Hepatocyte (in vitro differentiated cells): ENCODE measurements at regions not wholly inside any gene's neighbourhood (a gene's known extent, or its start where the extent isn't known, plus 50 kb on each side); places are given as distances from the start of the nearest gene placed in this dataset.

ENCODE experiments used
- DNase-seq: peaks from one replicate; pipeline ENCODE4 v3.0.0-alpha.2; 2016; ENCODE audit warnings: low spot score
- H2AFZ ChIP-seq: fragments of 200-600 bp; sonication (generic); 2 replicates; pipeline ENCODE4 v1.6.0; 2016; ENCODE audit warnings: antibody characterized with exemption, mild to moderate bottlenecking
- H3K27ac ChIP-seq: fragments of 200-600 bp; sonication (generic); 2 replicates; pipeline ENCODE4 v1.5.1; 2016; ENCODE audit warnings: mild to moderate bottlenecking
- H3K27me3 ChIP-seq: fragments of 200-600 bp; sonication (generic); 2 replicates; pipeline ENCODE4 v1.6.1; 2016
- H3K36me3 ChIP-seq: fragments of 200-600 bp; sonication (generic); replicated peaks from 2 replicates; pipeline ENCODE4 v1.5.1; 2016; ENCODE audit warnings: low read depth; ENCODE audit not compliant: insufficient read depth
- H3K4me1 ChIP-seq: fragments of 200-600 bp; sonication (generic); 2 replicates; pipeline ENCODE4 v1.5.1; 2016; ENCODE audit warnings: mild to moderate bottlenecking, moderate library complexity; ENCODE audit not compliant: insufficient read depth
- H3K4me2 ChIP-seq: fragments of 200-600 bp; sonication (generic); 2 replicates; pipeline ENCODE4 v1.6.0; 2016
- H3K4me3 ChIP-seq: fragments of 200-600 bp; sonication (generic); 2 replicates; pipeline ENCODE4 v1.5.1; 2016; ENCODE audit warnings: mild to moderate bottlenecking
- H3K79me2 ChIP-seq: fragments of 200-600 bp; sonication (generic); 2 replicates; pipeline ENCODE4 v1.6.0; 2017; ENCODE audit warnings: mild to moderate bottlenecking
- H3K9me2 ChIP-seq: fragments of 200-600 bp; sonication (generic); replicated peaks from 2 replicates; pipeline ENCODE4 v1.6.0; 2017; ENCODE audit warnings: mild to moderate bottlenecking; ENCODE audit not compliant: insufficient read depth
- H3K9me3 ChIP-seq: fragments of 200-600 bp; sonication (generic); 2 replicates; pipeline ENCODE4 v1.5.1; 2016; ENCODE audit warnings: low read depth, mild to moderate bottlenecking
- H4K20me1 ChIP-seq: fragments of 200-600 bp; sonication (generic); 2 replicates; pipeline ENCODE4 v1.6.0; 2016; ENCODE audit warnings: mild to moderate bottlenecking; ENCODE audit not compliant: insufficient read depth, poor library complexity, severe bottlenecking
- EZH2 ChIP-seq: fragments of 200-600 bp; sonication (generic); IDR thresholded peaks from 2 replicates; pipeline ENCODE4 v1.6.1; 2016; ENCODE audit warnings: antibody characterized with exemption, mild to moderate bottlenecking, borderline replicate concordance
- EZH2phosphoT487 ChIP-seq: fragments of 200-600 bp; sonication (generic); IDR thresholded peaks from one replicate; pipeline ENCODE4 v1.6.1; 2018; ENCODE audit warnings: antibody characterized with exemption, mild to moderate bottlenecking, low read depth, moderate library complexity; ENCODE audit not compliant: unreplicated experiment, severe bottlenecking
- WGBS: methylation state at CpG from one replicate; pipeline ENCODE4 v1.1.6; 2016; ENCODE audit warnings: low lambda C conversion rate; ENCODE audit errors: missing lambda C conversion rate; 5-methylcytosine and 5-hydroxymethylcytosine counted together
- TF ChIP-seq, protein P1 (sequence below): fragments of 200-600 bp; sonication (generic); IDR thresholded peaks from 2 replicates; pipeline ENCODE4 v1.5.1; 2016; ENCODE audit warnings: antibody characterized with exemption, mild to moderate bottlenecking; ENCODE audit not compliant: poor library complexity

- Histone ChIP-seq H2AFZ (no peak overlapping the region), H3K36me3 (no peaks in the 10 kb centered on the region), H3K27me3 (no peaks in the 10 kb centered on the region), H3K4me2 (peak overlapping the region; percentile 52), H3K9me3 (no peaks in the 10 kb centered on the region), H4K20me1 (no peaks in the 10 kb centered on the region), H3K4me1 (no peaks in the 10 kb centered on the region), H3K79me2 (no peaks in the 10 kb centered on the region), H3K9me2 (no peaks in the 10 kb centered on the region), H3K27ac (no peak overlapping the region), H3K4me3 (no peak overlapping the region)
- DNase-seq: peak; percentile 8
- TF ChIP-seq EZH2 (no peak), EZH2phosphoT487 (no peak)
- TF ChIP-seq, protein P1, sequence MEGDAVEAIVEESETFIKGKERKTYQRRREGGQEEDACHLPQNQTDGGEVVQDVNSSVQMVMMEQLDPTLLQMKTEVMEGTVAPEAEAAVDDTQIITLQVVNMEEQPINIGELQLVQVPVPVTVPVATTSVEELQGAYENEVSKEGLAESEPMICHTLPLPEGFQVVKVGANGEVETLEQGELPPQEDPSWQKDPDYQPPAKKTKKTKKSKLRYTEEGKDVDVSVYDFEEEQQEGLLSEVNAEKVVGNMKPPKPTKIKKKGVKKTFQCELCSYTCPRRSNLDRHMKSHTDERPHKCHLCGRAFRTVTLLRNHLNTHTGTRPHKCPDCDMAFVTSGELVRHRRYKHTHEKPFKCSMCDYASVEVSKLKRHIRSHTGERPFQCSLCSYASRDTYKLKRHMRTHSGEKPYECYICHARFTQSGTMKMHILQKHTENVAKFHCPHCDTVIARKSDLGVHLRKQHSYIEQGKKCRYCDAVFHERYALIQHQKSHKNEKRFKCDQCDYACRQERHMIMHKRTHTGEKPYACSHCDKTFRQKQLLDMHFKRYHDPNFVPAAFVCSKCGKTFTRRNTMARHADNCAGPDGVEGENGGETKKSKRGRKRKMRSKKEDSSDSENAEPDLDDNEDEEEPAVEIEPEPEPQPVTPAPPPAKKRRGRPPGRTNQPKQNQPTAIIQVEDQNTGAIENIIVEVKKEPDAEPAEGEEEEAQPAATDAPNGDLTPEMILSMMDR: no peak
- WGBS: 34% methylated on average over 4 of the region's 4 CpGs
Observed at GRCh38 chr9:25442526-25442925, 235.7 kb downstream of the TUSC1 start.

DNA sequence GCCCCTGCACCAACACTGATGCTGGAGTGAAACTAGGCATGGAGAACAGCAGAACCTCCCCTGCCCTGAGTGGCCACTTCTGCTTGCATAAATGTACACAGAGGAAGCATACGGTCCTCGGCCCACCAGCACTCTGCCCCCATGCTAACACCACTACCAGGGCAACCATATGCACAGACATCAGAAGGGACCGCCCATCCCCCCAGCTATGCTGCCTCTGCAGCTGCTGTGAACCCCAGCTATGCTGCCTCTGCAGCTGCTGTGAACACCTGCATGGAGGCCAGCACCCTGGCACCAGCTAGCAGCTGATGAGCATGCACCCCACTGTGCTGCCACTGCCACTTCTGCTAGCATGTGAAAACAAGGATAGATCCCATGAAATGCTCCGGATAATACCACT is 250.3 kb downstream of the TUSC1 start:
- H2AFZ ChIP-seq: no peak overlapping the region
- H3K9me3 ChIP-seq: no peaks in the 10 kb centered on the region
- H3K36me3 ChIP-seq: no peaks in the 10 kb centered on the region
- H3K79me2 ChIP-seq: no peaks in the 10 kb centered on the region
- TF ChIP-seq, protein P1: no peak
- TF ChIP-seq EZH2: no peak
- no peak for TF ChIP-seq EZH2phosphoT487
- H3K4me1 ChIP-seq: no peaks in the 10 kb centered on the region
- no peak overlapping the region for H3K4me2 ChIP-seq
- no peak for DNase-seq
- H4K20me1 ChIP-seq: no peaks in the 10 kb centered on the region
- H3K27me3 ChIP-seq: no peaks in the 10 kb centered on the region
- no peak overlapping the region for H3K27ac ChIP-seq
- 92% methylated on average over 4 of the region's 4 CpGs for WGBS
- H3K4me3 ChIP-seq: no peak overlapping the region
- no peaks in the 10 kb centered on the region for H3K9me2 ChIP-seq

- Histone ChIP-seq H3K4me1 (no peaks in the 10 kb centered on the region), H3K4me3 (no peak overlapping the region), H3K36me3 (no peaks in the 10 kb centered on the region), H3K27ac (no peak overlapping the region), H3K4me2 (no peak overlapping the region), H3K9me2 (no peaks in the 10 kb centered on the region), H4K20me1 (no peaks in the 10 kb centered on the region), H2AFZ (no peak overlapping the region), H3K27me3 (no peaks in the 10 kb centered on the region), H3K79me2 (no peaks in the 10 kb centered on the region), H3K9me3 (no peaks in the 10 kb centered on the region)
- DNase-seq: no peak
- TF ChIP-seq EZH2: no peak
- no peak for TF ChIP-seq EZH2phosphoT487
- TF ChIP-seq, protein P1: no peak
- WGBS: 77% methylated on average over 4 of the region's 4 CpGs
Observed at GRCh38 chr9:25427290-25427689, 251.0 kb downstream of the TUSC1 start.

DNA sequence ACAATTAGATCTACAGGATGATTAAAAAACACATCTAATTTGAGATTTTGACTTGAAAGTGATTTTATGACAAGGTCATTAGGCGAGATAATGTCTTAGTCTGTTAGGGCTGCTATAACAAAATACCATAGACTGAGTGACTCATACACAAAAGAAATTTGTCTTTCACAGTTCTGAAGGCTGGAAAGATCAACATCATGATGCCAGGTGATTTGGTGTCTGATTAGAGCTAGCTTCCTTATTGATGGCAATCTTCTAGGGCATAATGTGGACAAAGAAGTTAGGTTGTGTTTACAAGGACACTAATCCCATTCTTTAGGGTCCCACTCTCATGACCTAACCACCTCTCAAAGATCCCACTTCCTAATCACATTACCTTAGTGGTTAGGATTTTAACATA is 256.7 kb downstream of the TUSC1 start:
- Histone ChIP-seq H3K27me3 (no peaks in the 10 kb centered on the region), H3K9me2 (no peaks in the 10 kb centered on the region), H3K4me3 (no peak overlapping the region), H2AFZ (no peak overlapping the region), H3K36me3 (no peaks in the 10 kb centered on the region), H3K79me2 (no peaks in the 10 kb centered on the region), H3K4me2 (no peak overlapping the region), H4K20me1 (no peaks in the 10 kb centered on the region), H3K9me3 (no peaks in the 10 kb centered on the region), H3K4me1 (no peaks in the 10 kb centered on the region), H3K27ac (no peak overlapping the region)
- WGBS: 72% methylated on average over 1 of the region's 1 CpG
- TF ChIP-seq, protein P1: no peak
- TF ChIP-seq EZH2phosphoT487 (no peak), EZH2 (no peak)
- no peak for DNase-seq
